Stimulated activated naive CD8-positive, alpha-beta T cell treated with anti-CD3 and anti-CD28 coated beads, Interleukin-15, Interleukin-2, amounts not matched to agents 100 U/mL and 50 U/mL, for 24 hours (primary cell): ENCODE measurements at regions not wholly inside any gene's neighbourhood (a gene's known extent, or its start where the extent isn't known, plus 50 kb on each side); places are given as distances from the start of the nearest gene placed in this dataset.
A peak's percentile ranks its signal among the peaks of the same experiment; 100 is the strongest.

Source experiments
- ATAC-seq: fragments of 150-1000 bp; cut with Tn5 transposase; one replicate; pipeline ENCODE4 v1.10.0; 2021
- DNase-seq: peaks from one replicate; pipeline ENCODE4 v3.0.0; 2021

DNA sequence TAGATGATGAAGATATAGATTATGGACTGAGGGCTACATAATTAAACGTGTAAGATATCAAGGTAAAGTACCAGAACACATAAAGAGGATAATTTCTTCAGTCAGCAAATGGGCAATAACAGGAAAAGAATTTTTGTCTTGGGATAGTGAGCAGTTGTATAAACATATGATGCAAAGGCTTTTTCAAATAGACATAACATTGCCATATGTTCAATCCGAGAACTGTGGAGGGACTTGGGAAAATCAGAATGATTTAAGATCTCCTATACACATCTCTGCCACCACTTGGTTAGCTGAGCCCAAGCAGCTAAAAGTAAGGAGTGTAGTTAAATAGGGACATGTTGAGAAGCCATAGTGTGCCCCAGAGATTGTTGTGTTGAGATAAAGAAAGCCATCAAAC, 287.6 kb upstream of the ZNF521 start:
- DNase-seq (no peak), ATAC-seq (no peak)

DNA sequence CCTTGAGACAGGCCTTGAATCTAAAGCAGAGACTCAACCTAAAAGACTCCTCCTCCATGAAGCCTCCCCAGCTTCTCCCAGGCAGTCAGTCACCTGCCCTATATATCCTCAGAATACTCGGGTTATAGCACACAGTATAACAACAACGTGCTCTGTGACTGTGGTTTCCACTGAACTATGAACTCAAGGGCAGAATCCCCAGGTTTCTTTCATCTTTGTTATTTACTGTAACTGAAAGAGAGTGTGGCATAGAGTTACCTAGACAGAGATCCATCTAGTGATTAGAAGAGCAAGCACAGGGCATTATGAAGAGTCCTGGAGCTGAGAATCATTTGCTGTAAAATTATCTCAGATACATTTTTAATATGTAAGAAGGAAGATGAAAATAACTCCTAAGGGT, 281.6 kb upstream of the ZNF521 start:
- DNase-seq (no peak), ATAC-seq (no peak)

DNA sequence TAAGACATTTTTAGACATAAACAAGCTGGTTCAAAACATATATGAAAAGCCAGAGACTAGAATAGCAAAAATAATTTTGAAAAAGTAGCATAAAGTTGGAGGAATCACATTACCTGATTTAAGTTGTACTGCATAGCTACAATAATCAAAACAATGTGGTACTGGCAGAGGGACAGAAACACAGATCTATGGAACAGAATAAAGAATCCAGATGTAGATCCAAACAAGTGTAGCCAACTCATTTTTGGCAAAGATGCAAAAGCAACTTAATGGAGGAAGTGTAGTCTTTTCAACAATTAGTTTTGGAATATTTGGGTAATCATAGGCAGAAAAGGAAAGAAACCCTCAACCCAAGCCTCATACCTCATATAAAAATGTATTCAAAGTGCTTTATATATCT, 278.7 kb upstream of the ZNF521 start:
- ATAC-seq (no peak), DNase-seq (no peak)

DNA sequence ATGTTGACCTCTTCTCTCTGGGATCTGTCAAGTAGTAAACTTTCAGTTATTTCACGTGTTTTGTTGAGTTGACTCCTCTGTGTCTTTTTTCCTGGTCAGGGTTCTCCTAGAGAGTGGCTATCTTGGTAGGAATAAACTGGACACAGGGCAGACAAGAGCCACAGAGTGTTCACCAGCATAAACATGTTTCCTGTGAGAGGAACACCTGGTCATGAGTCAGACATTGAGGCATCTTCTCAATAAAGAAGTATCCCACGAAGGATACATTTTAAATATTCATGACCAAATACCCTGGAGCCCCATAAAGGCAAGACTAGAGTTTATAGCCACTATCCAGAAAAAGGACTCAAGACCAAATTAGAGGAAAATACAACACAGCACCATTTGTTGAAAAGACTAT, 269.7 kb upstream of the ZNF521 start:
- ATAC-seq, result no peak

DNA sequence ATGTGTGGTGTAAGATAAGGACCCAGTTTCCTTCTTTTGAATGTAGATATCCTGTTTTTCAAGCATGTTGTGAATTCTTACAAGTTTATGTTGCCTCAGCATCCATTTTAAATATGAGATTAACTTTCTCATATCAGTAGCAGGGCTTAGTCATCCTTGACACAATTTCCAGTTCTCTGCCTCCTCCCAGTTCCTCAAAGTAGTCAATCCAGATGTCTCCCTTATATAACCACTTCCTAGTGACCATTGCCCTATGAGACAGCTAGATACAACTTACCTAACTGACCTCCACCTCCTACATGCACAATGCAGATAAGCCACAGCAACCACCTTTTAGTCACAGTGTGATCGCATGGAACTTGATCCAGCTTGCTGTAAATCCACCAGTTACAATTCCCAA, 269.2 kb upstream of the ZNF521 start:
- no peak for DNase-seq
- ATAC-seq, result no peak

More for the DNA sequence above, 269.7 kb upstream of the ZNF521 start:
- no peak for DNase-seq

DNA sequence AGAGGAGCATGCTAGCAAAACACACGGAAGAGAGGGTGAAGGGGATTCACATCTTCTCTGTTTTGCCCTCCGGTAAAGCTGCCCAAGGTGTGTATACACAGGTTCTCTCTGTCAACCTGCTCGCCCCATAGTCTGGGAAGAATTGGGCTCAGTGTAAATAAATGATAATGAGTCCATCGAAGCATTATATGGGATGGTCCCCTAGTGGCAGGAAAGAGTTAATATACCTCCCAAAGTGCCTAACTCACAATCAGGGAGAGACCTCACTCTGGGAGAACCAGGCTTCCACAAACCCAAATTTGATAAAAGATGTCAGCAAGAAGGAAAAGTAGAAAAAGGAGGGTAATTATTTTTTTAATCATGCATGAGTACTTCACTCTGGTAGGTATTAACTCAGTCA, 262.2 kb upstream of the ZNF521 start:
- DNase-seq (no peak), ATAC-seq (no peak)

DNA sequence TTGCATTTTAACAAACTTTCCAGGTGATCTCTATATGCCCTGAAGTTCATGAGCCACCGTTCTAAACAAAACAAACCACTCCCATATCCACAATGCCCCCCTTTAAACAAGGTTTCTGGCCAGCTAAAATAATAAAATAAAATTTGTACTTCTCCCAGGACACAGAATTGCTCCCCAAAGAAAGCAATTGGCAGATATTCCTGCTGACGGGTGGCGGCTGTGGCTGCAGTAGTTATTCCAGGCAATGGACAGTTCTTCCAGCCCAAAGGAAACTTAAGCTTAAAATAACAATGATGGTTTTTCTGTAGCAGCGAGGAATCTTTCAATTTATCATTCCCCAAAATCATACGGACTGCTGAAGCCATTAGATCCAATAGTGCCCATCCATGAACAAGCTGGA, 260.5 kb upstream of the ZNF521 start:
- ATAC-seq (no peak), DNase-seq (no peak)

DNA sequence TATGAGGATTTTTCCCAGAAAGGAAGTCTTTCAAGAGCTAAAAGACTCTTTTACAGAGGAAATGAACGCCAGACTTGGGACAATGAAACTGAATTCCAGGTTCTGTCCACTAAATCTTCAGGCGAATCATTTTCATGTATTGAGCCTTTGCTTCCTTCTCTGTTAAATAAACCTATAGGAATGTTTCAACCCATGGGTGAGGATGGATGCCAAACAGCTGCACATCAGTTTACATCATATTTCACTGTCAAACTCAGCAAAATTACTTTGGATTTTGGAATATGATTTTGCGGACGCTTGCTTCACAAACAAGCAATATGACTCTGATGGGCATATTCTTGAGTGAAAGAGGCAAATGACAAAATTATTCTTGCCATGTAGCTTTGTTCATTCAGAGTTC, 256.1 kb upstream of the ZNF521 start:
- ATAC-seq (no peak), DNase-seq (no peak)

DNA sequence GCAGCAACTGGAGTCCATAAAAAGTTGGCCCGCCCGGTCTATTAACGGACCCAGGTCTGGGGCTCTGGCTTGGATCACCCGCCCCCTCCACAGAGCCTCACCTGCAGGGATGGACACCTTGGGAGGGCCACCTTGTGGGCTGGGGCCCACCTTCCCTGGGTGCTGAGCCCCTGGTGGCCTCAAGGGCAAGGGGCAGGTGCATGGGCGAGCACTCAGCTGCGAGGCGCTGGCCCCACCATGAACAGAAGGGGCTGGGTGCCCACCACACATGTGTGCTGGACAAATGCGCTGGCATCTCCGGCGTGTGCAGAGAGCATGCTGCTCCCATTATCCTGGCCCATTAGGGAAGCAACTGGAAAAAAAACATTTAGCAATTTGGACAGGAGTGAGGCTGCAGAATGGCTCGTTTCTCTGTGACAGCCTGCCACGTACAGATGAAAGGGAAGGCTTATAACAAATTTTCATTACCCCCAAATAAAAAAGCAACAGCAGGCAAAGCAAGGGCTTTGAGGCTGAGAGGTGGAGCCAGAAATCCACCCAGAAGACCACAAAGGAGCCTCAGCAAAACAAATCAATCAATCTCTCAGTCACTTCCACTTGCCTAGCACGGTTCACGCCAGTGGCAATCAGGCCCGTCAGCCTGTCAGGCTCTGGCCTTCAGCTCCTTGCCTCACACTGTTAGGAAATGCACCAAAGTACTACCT, 253.1 kb upstream of the ZNF521 start:
- ATAC-seq (no peak), DNase-seq (no peak)

DNA sequence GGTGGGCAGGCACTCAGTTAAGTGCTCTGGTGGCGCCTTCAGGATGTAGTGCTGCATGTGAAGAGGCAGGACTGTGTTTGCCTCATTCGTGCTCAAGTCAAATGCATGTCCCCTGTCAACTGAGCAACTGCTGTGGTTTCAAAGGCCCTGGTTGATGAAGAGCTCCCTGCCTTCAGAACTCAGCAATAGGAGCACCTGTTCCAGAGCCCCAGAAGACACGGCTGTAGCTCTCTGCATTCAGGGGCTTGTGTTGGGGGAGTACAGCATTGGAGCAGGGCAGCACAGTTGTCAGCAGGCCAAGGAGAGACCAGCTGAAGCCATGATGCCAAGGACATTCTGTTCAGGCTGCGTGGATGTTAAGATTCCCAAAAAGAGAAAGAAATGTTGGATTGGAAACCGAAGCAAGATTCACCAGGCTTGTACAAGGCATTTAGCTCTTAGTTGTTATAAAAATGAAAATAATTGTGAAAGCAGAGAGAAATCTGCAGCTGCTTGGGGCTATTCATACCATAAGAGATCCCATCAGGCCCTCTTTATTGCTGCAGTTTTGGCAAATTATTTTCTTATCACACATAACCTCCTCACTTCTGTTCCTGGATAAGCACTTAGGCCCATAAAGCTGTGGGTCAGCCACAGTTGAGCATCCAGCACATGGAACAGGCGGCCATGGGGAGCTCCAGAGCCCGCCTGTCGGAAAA, 252.4 kb upstream of the ZNF521 start:
- ATAC-seq (no peak), DNase-seq (no peak)

DNA sequence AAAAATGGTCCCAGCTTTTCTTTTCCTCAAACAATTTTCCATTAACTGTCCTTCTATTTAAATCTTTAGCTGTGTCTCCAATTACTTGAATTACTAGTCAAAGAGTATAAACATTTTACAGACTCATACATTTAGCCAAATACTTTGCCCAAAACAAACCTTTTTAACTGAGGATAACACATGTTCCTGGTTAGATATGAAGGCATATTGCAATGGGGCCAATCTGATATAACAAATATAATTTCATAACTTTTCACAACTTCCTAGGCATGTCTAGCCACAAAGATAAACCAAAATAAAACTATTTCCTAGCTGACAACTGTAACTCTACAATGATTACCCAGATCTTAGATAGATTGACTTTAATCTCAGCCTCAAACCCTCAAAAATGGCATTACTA, 247.5 kb upstream of the ZNF521 start:
- DNase-seq (no peak), ATAC-seq (no peak)

DNA sequence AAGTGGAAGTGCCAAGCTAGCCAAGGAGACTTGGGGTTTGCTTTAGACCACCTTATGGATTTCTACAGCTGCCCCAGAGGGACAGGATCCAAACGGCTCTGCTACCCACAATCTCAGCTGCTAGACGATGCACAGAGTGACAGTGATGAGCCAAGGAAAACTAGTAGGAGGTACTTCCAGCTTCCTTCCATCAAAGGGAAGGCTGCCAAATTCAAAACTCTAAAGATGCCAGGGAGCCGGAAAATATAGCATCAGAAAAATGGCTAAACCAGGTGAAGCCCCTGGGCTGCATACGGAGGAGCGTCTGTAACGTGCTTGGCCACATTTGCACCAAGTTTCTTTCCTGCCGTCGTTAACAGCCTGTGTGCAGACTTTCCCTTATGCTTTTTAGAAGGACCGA, 245.5 kb upstream of the ZNF521 start:
- DNase-seq (no peak), ATAC-seq (no peak)

DNA sequence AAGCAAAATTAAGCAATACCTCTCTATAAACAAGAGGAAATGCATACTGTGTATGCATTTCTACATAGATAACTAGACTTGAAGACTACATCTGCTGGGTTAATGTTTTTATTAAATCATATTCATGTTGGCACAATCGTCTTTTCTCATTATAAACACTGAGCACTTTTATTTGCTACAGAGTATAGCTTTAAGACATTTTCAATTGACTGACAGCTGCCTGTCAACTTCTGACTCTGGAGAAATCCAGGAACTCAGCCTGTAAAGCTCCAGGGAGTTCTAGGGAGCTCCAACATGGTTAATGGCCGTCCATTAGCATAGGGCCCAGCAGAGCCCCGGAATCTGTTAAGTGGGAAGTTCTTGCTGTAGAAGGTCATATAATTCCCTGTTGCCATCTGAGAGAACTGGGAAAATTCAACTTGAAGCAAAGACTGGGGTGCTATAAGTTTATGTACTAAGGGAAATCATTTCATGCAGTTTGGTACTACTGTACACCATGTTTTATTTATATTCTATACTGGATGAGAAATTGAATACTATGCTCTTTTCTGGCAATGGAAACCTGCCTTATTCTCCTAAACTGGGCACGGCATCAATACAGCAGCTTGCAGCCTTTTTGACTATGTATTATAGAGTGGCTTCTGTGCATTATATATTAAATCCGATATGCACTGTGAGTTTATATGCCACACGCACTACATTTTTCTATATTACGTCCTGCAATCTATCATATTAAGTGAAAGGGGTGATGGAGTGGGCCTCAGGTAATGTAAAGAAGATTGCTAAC, 243.5 kb upstream of the ZNF521 start:
- no peak for DNase-seq
- ATAC-seq, result no peak

DNA sequence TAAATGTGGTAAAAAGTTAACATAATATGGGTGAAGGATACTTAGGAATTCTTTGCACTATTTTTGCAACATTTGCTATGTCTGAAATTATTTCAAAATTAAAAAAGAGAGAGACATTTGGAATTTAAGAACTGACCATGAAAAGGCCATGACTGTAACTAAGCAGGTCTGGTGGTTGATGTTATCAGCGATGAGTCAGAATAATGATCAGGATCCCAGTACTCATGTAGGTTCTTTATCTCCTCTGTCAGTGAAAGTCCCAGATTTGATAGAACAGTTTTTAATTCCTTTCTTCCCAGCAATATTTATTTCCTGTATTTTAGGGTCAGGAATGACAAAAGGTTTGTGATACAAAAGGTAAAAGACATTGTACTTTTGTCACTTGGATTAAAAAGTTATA, 242.4 kb upstream of the ZNF521 start:
- DNase-seq (no peak), ATAC-seq (no peak)

DNA sequence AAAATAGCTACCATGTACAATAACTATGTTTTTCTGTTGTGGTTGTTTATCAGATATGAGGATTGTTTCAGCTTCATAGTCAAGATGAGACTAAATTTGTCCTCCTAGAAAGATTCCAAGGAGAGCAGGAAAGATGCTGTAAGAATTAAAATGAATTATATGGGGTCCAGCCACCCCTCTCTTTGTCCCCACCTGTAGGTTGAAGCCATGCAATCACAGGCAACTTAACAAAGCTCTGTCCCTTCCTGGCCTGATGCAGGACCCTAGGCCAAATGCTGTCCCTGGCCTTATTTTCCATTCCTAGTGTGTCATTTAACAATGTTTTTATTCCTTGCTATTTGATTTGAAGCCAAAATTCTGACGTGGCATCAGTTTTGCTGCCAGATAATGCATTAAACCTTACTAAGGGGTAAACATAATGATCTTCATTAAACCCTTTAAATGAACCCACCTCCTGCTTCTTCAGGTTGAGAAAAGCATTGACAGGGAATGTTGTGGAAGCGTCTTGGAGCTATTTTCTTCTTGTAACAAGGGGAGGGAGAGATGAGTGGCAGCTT, 240.9 kb upstream of the ZNF521 start:
- ATAC-seq (no peak), DNase-seq (no peak)

DNA sequence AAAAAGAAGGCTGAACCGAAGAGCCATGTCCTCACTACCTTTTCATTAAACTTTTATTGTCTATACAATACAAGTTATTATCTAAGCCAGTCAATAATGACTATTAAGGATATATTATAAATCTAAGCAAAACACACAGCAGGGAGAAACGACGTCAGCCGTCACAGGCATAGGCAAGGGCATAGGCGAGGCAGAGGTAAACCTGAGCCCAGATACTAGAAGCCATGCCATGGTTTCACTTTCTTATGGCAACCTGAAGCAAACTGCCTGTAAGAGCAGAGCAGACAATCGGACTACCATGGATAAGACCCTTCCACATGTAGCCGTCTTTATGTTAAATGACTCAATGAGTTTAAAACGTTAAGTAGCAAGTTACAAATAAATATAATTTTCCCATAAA, 238.5 kb upstream of the ZNF521 start:
- ATAC-seq (no peak), DNase-seq (no peak)

DNA sequence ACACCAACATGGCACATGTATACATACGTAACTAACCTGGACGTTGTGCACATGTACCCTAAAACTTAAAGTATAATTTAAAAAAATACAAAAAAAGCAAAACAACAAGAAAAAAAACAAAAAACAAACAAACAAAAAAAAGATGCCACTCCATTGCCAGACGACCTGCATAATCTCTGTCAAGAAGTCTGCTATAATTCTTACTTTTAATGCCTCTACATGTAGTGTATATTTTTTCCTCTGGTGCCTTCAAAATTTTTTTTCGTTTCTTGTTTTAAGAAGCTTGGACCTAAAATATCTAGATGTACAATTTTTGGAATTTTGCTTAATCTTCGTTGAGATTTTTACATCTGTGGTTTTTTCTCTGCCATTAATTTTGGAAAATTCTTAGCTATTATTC, 235.6 kb upstream of the ZNF521 start:
- ATAC-seq (no peak), DNase-seq (no peak)

DNA sequence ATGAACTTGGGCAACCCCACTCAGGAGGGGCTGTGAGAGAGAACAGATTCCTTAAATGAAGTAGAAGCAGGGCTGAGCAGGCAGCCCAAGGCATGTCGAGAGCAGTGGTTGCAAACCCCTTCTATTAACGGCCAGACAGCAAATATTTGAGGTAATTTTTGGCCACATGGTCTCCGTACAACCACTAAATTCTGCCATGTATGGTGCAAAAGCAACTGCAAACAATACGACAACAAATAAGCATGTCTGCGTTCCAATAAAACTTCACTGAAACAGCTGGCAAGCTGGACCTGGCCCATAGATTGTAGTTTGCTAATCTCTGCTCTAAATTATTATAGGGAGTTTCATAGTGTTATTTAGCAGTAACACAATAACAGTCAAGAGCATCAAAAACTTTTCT, 217.0 kb upstream of the ZNF521 start:
- no peak for DNase-seq
- ATAC-seq, result no peak

DNA sequence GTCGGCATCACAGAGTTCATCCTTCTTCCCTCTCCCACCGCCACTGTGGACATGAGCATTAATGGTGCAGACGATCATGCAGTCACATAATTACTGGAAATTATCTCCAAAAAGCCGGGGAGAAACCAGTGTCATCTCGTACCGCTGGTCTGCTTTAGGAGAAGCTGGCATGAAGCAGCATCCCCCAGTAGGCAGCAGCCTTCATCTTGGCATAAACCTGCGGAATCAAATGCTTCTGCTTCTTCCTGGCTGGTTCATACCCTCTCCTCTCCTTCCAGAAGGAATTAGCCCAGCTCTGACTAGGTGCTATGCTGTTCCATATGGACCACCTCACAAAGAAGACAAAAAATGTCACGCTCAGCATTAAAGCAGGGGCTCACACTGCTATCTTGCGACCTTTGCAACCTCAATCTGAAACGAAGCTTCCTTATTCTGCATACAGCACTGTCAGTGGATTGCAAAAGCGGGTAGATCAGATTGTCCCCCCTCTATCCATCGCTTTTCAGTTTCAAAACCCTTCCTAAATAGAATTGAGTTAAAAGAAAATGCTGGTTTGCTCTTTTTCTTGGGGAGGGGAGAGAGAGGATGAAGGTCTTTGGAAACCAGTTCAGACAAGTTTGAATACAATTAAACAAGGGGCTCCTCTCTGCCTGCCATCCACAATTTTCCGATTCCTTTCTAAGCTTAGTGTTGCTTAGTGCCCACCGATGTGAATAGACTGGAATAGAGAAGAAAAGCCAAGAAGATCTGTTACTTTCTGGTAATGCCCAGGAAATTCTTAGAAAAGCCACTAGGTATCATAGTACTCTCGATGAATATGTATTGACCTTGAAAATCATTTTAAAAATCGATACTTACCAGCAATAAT, 212.1 kb upstream of the ZNF521 start:
- no peak for ATAC-seq
- no peak for DNase-seq

DNA sequence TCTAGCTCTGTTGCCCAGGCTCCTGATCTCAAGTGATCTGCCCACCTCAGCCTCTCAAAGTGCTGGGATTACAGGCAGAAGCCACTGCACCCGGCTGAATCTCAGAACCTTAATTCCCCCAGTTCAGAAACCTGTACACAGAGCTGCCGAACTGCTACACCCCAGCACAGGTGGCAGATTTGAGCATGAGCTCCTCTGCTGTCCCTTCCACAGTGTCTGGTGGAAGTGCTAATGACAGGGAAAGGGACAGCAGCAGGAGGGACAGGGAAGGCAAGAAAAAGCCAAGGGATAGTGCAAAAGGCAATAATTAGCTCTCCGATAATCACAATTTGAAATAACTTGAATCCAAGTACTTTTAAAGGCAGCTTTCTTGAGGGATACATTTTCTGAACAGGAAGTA, 211.4 kb upstream of the ZNF521 start:
- ATAC-seq, result no peak
- no peak for DNase-seq

DNA sequence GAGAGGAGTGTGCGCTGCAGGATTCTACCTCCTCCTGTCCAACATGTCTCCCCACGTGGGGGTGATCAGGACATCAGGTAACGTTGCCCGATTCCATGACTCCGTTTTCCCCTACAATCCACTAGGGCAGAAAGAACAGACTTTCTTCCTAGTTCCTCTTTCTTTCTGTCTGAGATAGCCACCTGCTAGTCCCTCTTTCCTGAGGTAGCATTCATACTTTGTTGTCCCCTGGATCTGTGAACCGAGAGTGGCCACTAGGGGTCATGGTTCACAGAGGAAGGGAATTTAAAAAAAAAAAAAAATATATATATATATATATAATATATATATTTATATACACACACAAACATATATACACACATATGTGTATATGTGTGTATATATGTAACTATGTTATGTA, 210.0 kb upstream of the ZNF521 start:
- DNase-seq, result peak; percentile 6
- ATAC-seq, result no peak

DNA sequence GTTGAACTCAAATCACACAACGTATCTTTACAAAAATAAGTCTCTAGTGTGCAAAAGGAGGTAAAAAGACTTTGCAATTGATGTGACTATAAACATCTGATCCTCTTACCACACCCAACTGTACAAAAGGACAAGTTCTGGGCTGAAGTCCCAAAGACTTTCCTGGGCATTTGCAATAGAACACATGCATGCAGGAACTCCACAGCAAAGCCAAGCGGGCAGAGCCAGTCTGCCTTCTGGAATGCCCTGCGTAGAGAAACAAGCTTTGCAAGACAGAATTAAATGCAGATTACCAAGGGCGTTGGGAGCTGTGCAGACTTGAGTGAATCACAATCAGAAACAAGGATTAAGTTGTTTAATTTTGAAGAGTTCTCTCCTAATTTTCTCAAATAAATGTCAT, 208.4 kb upstream of the ZNF521 start:
- DNase-seq (no peak), ATAC-seq (no peak)
